MM.1S (cell line): ENCODE measurements at regions not wholly inside any gene's neighbourhood (a gene's known extent, or its start where the extent isn't known, plus 50 kb on each side); places are given as distances from the start of the nearest gene placed in this dataset.

Experiments
- CTCF ChIP-seq: fragments of 300-600 bp; sonication (generic); IDR thresholded peaks from 2 replicates; pipeline ENCODE4 v1.5.1; 2016; ENCODE audit warnings: antibody characterized with exemption, low read length, mixed read lengths
- EZH2 ChIP-seq: fragments of 300-600 bp; sonication (generic); optimal IDR thresholded peaks from 2 replicates; pipeline ENCODE3; 2017; ENCODE audit warnings: low read depth, mild to moderate bottlenecking, antibody characterized with exemption, low read length, mixed read lengths
- EZH2phosphoT487 ChIP-seq: fragments of 300-600 bp; sonication (generic); IDR thresholded peaks from 2 replicates; pipeline ENCODE4 v1.6.1; 2018; ENCODE audit warnings: antibody characterized with exemption, low read length

DNA sequence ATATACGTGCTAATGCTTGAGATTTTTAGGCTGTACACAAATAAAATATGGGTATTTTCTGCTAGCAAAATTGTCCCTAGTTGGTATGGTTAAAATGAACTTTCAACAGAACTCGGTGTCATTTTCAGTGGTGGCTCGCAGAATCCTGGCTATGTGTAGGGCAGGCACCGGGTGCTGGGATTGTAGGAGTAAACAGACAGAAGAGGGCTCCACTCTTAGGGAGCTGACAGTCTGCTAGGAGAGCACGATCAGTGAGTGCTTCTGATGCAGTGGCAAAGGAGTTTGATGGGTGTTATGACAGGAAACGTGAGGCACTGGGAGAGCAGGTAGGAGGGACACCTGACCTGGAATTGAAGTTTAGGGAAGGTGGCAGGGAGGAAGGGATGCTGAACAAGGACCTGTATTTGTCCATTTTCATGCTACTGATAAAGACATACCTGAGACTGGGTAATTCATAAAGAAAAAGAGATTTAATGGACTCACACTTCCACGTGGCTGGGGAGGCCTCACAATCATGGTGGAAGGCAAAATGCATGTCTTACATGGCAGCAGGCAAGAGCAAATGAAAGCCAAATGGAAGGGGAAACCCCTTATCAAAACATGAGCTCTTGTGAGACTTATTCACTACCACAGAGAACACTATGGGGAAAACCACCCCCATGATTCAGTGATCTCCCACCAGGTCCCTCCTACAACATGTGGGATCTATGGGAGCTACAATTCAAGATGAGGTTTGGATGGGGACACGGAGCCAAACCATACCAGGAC is 105.4 kb upstream of the LCLAT1 start:
- no peak for TF ChIP-seq CTCF
- TF ChIP-seq EZH2phosphoT487, result no peak
- TF ChIP-seq EZH2, result no peak
